CD4-positive, alpha-beta memory T cell (primary cell): ENCODE measurements at regions not wholly inside any gene's neighbourhood (a gene's known extent, or its start where the extent isn't known, plus 50 kb on each side); places are given as distances from the start of the nearest gene placed in this dataset.

ENCODE experiments used
- CTCF ChIA-PET: fragments of 350-600 bp; sonication (Branson Sonifier 250); formaldehyde crosslinking; loops from one replicate; lab custom pipeline; 2021; ENCODE audit warnings: inconsistent platforms; ENCODE audit not compliant: partially characterized antibody; lab: Charles Lee
- POLR2A ChIA-PET: fragments of 350-600 bp; sonication (Branson Sonifier 250); formaldehyde crosslinking; loops from one replicate; lab custom pipeline; 2021; ENCODE audit not compliant: partially characterized antibody; lab: Charles Lee
- DNase-seq, 5 donors: peaks; one replicate each; pipeline versions ENCODE4 v3.0.0 to v3.0.0-alpha.2; 2020 to 2022; ENCODE audit warnings: mixed read lengths in 1 of 5
- H3K27ac ChIP-seq: one replicate; pipeline ENCODE4 v1.7.0; 2013; ENCODE audit warnings: low read depth, low read length
- H3K27me3 ChIP-seq: 2 replicates; pipeline ENCODE4 v1.7.0; 2013; ENCODE audit warnings: mild to moderate bottlenecking, low read length, moderate library complexity; ENCODE audit not compliant: insufficient read depth
- H3K36me3 ChIP-seq: 2 replicates; pipeline ENCODE4 v1.7.0; 2013; ENCODE audit warnings: mild to moderate bottlenecking, low read length, moderate library complexity; ENCODE audit not compliant: insufficient read depth
- H3K4me1 ChIP-seq: 2 replicates; pipeline ENCODE4 v1.7.0; 2013; ENCODE audit warnings: mild to moderate bottlenecking, low read length, moderate library complexity; ENCODE audit not compliant: insufficient read depth
- H3K4me3 ChIP-seq, 2 donors: one replicate each; pipeline ENCODE4 v1.7.0; 2013; ENCODE audit warnings: low read length in 2 of 2, mild to moderate bottlenecking in 1 of 2
- H3K9me3 ChIP-seq, 2 donors: one replicate each; pipeline ENCODE4 v1.7.0; 2013; ENCODE audit warnings: low read length in 2 of 2, control low read depth in 1 of 2; ENCODE audit not compliant: control insufficient read depth in 1 of 2
- H3K27ac Mint-ChIP-seq, 7 donors: one replicate each; pipeline ENCODE4 v1.8.0; 2020 to 2021; ENCODE audit warnings: mixed read lengths in 7 of 7, mild to moderate bottlenecking in 6 of 7, inconsistent platforms in 3 of 7, moderate library complexity in 3 of 7
- H3K27me3 Mint-ChIP-seq, 2 donors: one replicate each; pipeline ENCODE4 v1.8.0; 2020 to 2021; ENCODE audit warnings: mixed read lengths in 2 of 2
- H3K36me3 Mint-ChIP-seq, 2 donors: one replicate each; pipeline ENCODE4 v1.8.0; 2020 to 2021; ENCODE audit warnings: mixed read lengths in 2 of 2, inconsistent platforms in 1 of 2, mild to moderate bottlenecking in 1 of 2
- H3K4me1 Mint-ChIP-seq, 4 donors: one replicate each; pipeline ENCODE4 v1.8.0; 2020 to 2021; ENCODE audit warnings: mixed read lengths in 4 of 4, mild to moderate bottlenecking in 1 of 4
- H3K4me3 Mint-ChIP-seq, 8 donors: one replicate each; pipeline ENCODE4 v1.8.0; 2020 to 2021; ENCODE audit warnings: mixed read lengths in 8 of 8, mild to moderate bottlenecking in 7 of 8, moderate library complexity in 6 of 8, inconsistent platforms in 3 of 8
- H3K9me3 Mint-ChIP-seq, 8 donors: one replicate each; pipeline ENCODE4 v1.8.0; 2020 to 2021; ENCODE audit warnings: mixed read lengths in 8 of 8, mild to moderate bottlenecking in 5 of 8, inconsistent platforms in 3 of 8, moderate library complexity in 1 of 8
- intact Hi-C: fragments of 100-400 bp; cut with micrococcal nuclease; formaldehyde crosslinking; loops from one replicate; pipeline ENCODE4 v1.15.1; 2023

- H3K4me3 ChIP-seq = no peak overlapping the region
- no peak overlapping the region for H3K27ac ChIP-seq
- Mint-ChIP-seq H3K27me3 (peaks cover 0 to 2% of the 10 kb centered on the region in 2 donors), H3K9me3 (peaks cover 0 to 2% (median 0%) of the 10 kb centered on the region in 8 donors), H3K4me1 (no peaks in the 10 kb centered on the region), H3K27ac (no peak overlapping the region), H3K36me3 (no peaks in the 10 kb centered on the region), H3K4me3 (no peak overlapping the region)
- POLR2A ChIA-PET = no interaction called here
- intact Hi-C loops = no loop called here
- CTCF ChIA-PET = no interaction called here
- H3K36me3 ChIP-seq = no peaks in the 10 kb centered on the region
- H3K4me1 ChIP-seq = no peaks in the 10 kb centered on the region
- H3K27me3 ChIP-seq = no peaks in the 10 kb centered on the region
- no peak for DNase-seq
- H3K9me3 ChIP-seq = no peaks in the 10 kb centered on the region
Measured at GRCh38 chr4:144302704-144303536, 162.4 kb upstream of the GYPA start.

- Mint-ChIP-seq H3K9me3 (peaks cover 0 to 6% (median 0%) of the 10 kb centered on the region in 8 donors), H3K27ac (no peak overlapping the region), H3K27me3 (peaks cover 0 to 2% of the 10 kb centered on the region in 2 donors), H3K4me3 (no peak overlapping the region), H3K36me3 (no peaks in the 10 kb centered on the region), H3K4me1 (no peaks in the 10 kb centered on the region)
- Histone ChIP-seq H3K4me1 (no peaks in the 10 kb centered on the region), H3K27ac (no peak overlapping the region), H3K9me3 (no peaks in the 10 kb centered on the region), H3K4me3 (no peak overlapping the region), H3K36me3 (no peaks in the 10 kb centered on the region), H3K27me3 (no peaks in the 10 kb centered on the region)
- DNase-seq = no peak
- intact Hi-C loops = no loop called here
- ChIA-PET POLR2A (no interaction called here), CTCF (no interaction called here)
Measured at GRCh38 chr4:144304025-144304424, 163.5 kb upstream of the GYPA start.

GRCh38 chr4:144310535-144310934 is 170.0 kb upstream of the GYPA start:
- H3K27ac Mint-ChIP-seq = no peak overlapping the region
- DNase-seq = no peak
- Histone ChIP-seq H3K9me3 (no peaks in the 10 kb centered on the region), H3K4me1 (no peaks in the 10 kb centered on the region), H3K4me3 (no peak overlapping the region), H3K27ac (no peak overlapping the region), H3K36me3 (no peaks in the 10 kb centered on the region), H3K27me3 (no peaks in the 10 kb centered on the region)
- intact Hi-C loops = no loop called here
- no peaks in the 10 kb centered on the region for H3K4me1 Mint-ChIP-seq
- H3K36me3 Mint-ChIP-seq = peaks cover 0 to 3% of the 10 kb centered on the region in 2 donors
- ChIA-PET POLR2A (no interaction called here), CTCF (no interaction called here)
- H3K9me3 Mint-ChIP-seq = peaks cover 4 to 32% (median 16%) of the 10 kb centered on the region in 8 donors
- no peak overlapping the region for H3K4me3 Mint-ChIP-seq
- no peaks in the 10 kb centered on the region for H3K27me3 Mint-ChIP-seq

GRCh38 chr4:144313370-144313769 is 172.9 kb upstream of the GYPA start:
- POLR2A ChIA-PET = no interaction called here

DNA sequence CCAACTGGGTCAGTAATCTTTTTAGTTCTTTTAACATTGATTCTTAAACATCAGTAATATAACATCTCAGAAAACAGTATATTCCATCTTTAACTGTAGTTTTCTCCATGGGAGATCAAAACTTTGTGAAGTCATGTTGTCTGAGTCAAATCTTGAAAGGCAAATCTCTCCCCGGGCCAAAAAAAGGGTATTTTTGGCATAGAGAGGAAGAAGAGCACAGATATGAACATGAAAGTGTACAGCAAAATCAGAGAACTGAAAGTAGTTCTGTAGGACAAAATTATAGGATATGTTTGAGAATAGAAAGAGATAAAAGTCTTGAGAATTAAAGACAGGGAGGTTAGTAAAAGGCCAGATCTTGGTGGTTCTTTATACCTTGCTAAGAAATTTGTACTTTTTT is 176.4 kb upstream of the GYPA start:
- H3K4me3 ChIP-seq = no peak overlapping the region
- no peaks in the 10 kb centered on the region for H3K4me1 ChIP-seq
- CTCF ChIA-PET = no interaction called here

More at GRCh38 chr4:144313370-144313769, 172.9 kb upstream of the GYPA start:
- Mint-ChIP-seq H3K4me1 (no peaks in the 10 kb centered on the region), H3K4me3 (no peak overlapping the region), H3K36me3 (peaks cover 0 to 3% of the 10 kb centered on the region in 2 donors), H3K9me3 (peaks cover 3 to 43% (median 22%) of the 10 kb centered on the region in 8 donors), H3K27ac (no peak overlapping the region), H3K27me3 (no peaks in the 10 kb centered on the region)
- Histone ChIP-seq H3K27me3 (no peaks in the 10 kb centered on the region), H3K27ac (no peak overlapping the region), H3K4me1 (no peaks in the 10 kb centered on the region), H3K36me3 (no peaks in the 10 kb centered on the region), H3K4me3 (no peak overlapping the region), H3K9me3 (no peaks in the 10 kb centered on the region)
- CTCF ChIA-PET = no interaction called here
- DNase-seq = no peak
- intact Hi-C loops = no loop called here

GRCh38 chr4:144318797-144319196 is 178.3 kb upstream of the GYPA start:
- DNase-seq = no peak
- no peak overlapping the region for H3K27ac Mint-ChIP-seq
- no peaks in the 10 kb centered on the region for H3K27me3 ChIP-seq
- H3K4me1 Mint-ChIP-seq = no peaks in the 10 kb centered on the region
- H3K36me3 Mint-ChIP-seq = peaks cover 0 to 3% of the 10 kb centered on the region in 2 donors
- no peak overlapping the region for H3K4me3 ChIP-seq
- ChIA-PET POLR2A (no interaction called here), CTCF (no interaction called here)
- no peaks in the 10 kb centered on the region for H3K36me3 ChIP-seq
- H3K4me1 ChIP-seq = no peaks in the 10 kb centered on the region
- H3K27ac ChIP-seq = no peak overlapping the region
- H3K9me3 ChIP-seq = no peaks in the 10 kb centered on the region
- intact Hi-C loops = no loop called here
- no peak overlapping the region for H3K4me3 Mint-ChIP-seq
- peaks cover 3 to 28% (median 19%) of the 10 kb centered on the region in 8 donors for H3K9me3 Mint-ChIP-seq
- no peaks in the 10 kb centered on the region for H3K27me3 Mint-ChIP-seq

More for the DNA sequence above, 176.4 kb upstream of the GYPA start:
- Histone ChIP-seq H3K9me3 (no peaks in the 10 kb centered on the region), H3K36me3 (no peaks in the 10 kb centered on the region), H3K27me3 (no peaks in the 10 kb centered on the region), H3K27ac (no peak overlapping the region)
- H3K27me3 Mint-ChIP-seq = no peaks in the 10 kb centered on the region
- H3K36me3 Mint-ChIP-seq = peaks cover 0 to 3% of the 10 kb centered on the region in 2 donors
- intact Hi-C loops = no loop called here
- POLR2A ChIA-PET = no interaction called here
- H3K9me3 Mint-ChIP-seq = peaks cover 3 to 43% (median 22%) of the 10 kb centered on the region in 8 donors
- no peak overlapping the region for H3K27ac Mint-ChIP-seq
- no peak for DNase-seq
- H3K4me1 Mint-ChIP-seq = no peaks in the 10 kb centered on the region
- H3K4me3 Mint-ChIP-seq = no peak overlapping the region

GRCh38 chr4:144336633-144337032 is 196.1 kb upstream of the GYPA start:
- H3K36me3 ChIP-seq = no peaks in the 10 kb centered on the region
- intact Hi-C loops = no loop called here
- H3K9me3 Mint-ChIP-seq = peaks cover 0 to 8% (median 2%) of the 10 kb centered on the region in 8 donors

More at GRCh38 chr4:144336633-144337032, 196.1 kb upstream of the GYPA start:
- peaks cover 0 to 2% of the 10 kb centered on the region in 2 donors for H3K27me3 Mint-ChIP-seq
- ChIA-PET POLR2A (no interaction called here), CTCF (no interaction called here)
- no peaks in the 10 kb centered on the region for H3K9me3 ChIP-seq
- no peak overlapping the region for H3K4me3 ChIP-seq
- no peak overlapping the region for H3K4me3 Mint-ChIP-seq
- H3K27me3 ChIP-seq = no peaks in the 10 kb centered on the region
- H3K36me3 Mint-ChIP-seq = no peaks in the 10 kb centered on the region
- H3K27ac Mint-ChIP-seq = no peak overlapping the region
- no peak overlapping the region for H3K27ac ChIP-seq
- no peaks in the 10 kb centered on the region for H3K4me1 Mint-ChIP-seq
- no peaks in the 10 kb centered on the region for H3K4me1 ChIP-seq
- no peak for DNase-seq
